IMR-90 (cell line): ENCODE measurements at regions not wholly inside any gene's neighbourhood (a gene's known extent, or its start where the extent isn't known, plus 50 kb on each side); places are given as distances from the start of the nearest gene placed in this dataset.

Source experiments
- ATAC-seq: fragments of 200-7000 bp; cut with Tn5 transposase; 2 replicates; pipeline ENCODE4 v1.9.1; 2020; ENCODE audit warnings: low read depth, mild to moderate bottlenecking, moderate library complexity
- BruUV-seq: library from RNA; stranded (reverse); fragments of 400-500 nt; replicated peaks from 2 replicates; lab custom pipeline; 2021; lab: Mats Ljungman, UMichigan
- CTCF ChIA-PET: fragments of 300-600 bp; formaldehyde crosslinking; extraction: SDS; loops from one replicate; lab custom pipeline; 2021; ENCODE audit warnings: antibody characterized with exemption; lab: Yijun Ruan, JAX
- POLR2A ChIA-PET: fragments of 300-600 bp; sonication (Branson Sonifier 250); formaldehyde crosslinking; loops from one replicate; lab custom pipeline; 2022; ENCODE audit warnings: antibody characterized with exemption; ENCODE audit not compliant: unreplicated experiment; lab: Charles Lee
- DNase-seq: peaks from one replicate; pipeline ENCODE4 v3.0.0; 2013
- H2AFZ ChIP-seq: replicated peaks from 2 replicates; pipeline ENCODE3; 2013; ENCODE audit warnings: low read length, mild to moderate bottlenecking; ENCODE audit not compliant: poor library complexity
- H2AK5ac ChIP-seq: 2 replicates; pipeline ENCODE4 v1.6.1; 2013; ENCODE audit warnings: low read depth, low read length, inconsistent platforms
- H2AK9ac ChIP-seq: replicated peaks from 2 replicates; pipeline ENCODE3; 2013; ENCODE audit warnings: mild to moderate bottlenecking, low read depth, low read length, moderate library complexity; ENCODE audit not compliant: poor library complexity
- H2BK120ac ChIP-seq: 2 replicates; pipeline ENCODE4 v1.6.1; 2013; ENCODE audit warnings: low read depth, low read length, inconsistent platforms
- H2BK15ac ChIP-seq: 3 replicates; pipeline ENCODE4 v1.6.1; 2013; ENCODE audit warnings: low read depth, low read length, inconsistent platforms
- H2BK20ac ChIP-seq: 2 replicates; pipeline ENCODE4 v1.6.1; 2013; ENCODE audit warnings: low read depth, mild to moderate bottlenecking, inconsistent platforms, low read length, moderate library complexity
- H2BK5ac ChIP-seq: 2 replicates; pipeline ENCODE4 v1.6.1; 2013; ENCODE audit warnings: mild to moderate bottlenecking, low read depth, low read length, inconsistent platforms; ENCODE audit not compliant: poor library complexity, severe bottlenecking
- H3K14ac ChIP-seq: replicated peaks from 2 replicates; pipeline ENCODE4 v1.6.1; 2013; ENCODE audit warnings: low read depth, low read length, inconsistent platforms
- H3K18ac ChIP-seq: 2 replicates; pipeline ENCODE4 v1.6.1; 2013; ENCODE audit warnings: low read depth, low read length, control low read depth
- H3K23ac ChIP-seq: 2 replicates; pipeline ENCODE4 v1.6.1; 2013; ENCODE audit warnings: low read depth, low read length, inconsistent platforms
- H3K27ac ChIP-seq: 2 replicates; pipeline ENCODE4 v1.5.1; 2013; ENCODE audit warnings: mild to moderate bottlenecking, control low read depth, low read length; ENCODE audit not compliant: insufficient read depth
- H3K27me3 ChIP-seq: 2 replicates; pipeline ENCODE4 v1.6.1; 2013; ENCODE audit warnings: low read length; ENCODE audit not compliant: control insufficient read depth, insufficient read depth
- H3K36me3 ChIP-seq: 2 replicates; pipeline ENCODE4 v1.6.1; 2013; ENCODE audit warnings: low read length, mixed read lengths; ENCODE audit not compliant: control insufficient read depth, insufficient read depth
- H3K4ac ChIP-seq: 2 replicates; pipeline ENCODE4 v1.6.1; 2013; ENCODE audit warnings: low read depth, low read length, inconsistent platforms
- H3K4me1 ChIP-seq: 2 replicates; pipeline ENCODE4 v1.6.1; 2013; ENCODE audit warnings: low read length, mixed read lengths; ENCODE audit not compliant: control insufficient read depth, insufficient read depth
- H3K4me2 ChIP-seq: 2 replicates; pipeline ENCODE4 v1.6.1; 2013; ENCODE audit warnings: low read depth, mild to moderate bottlenecking, control low read depth, low read length, moderate library complexity
- H3K4me3 ChIP-seq: 2 replicates; pipeline ENCODE4 v1.5.1; 2013; ENCODE audit warnings: low read depth, mild to moderate bottlenecking, control low read depth, low read length, moderate library complexity; ENCODE audit not compliant: insufficient read depth
- H3K56ac ChIP-seq: 2 replicates; pipeline ENCODE4 v1.6.1; 2013; ENCODE audit warnings: low read length, inconsistent platforms; ENCODE audit not compliant: insufficient read depth; ENCODE audit errors: extremely low read depth
- H3K79me1 ChIP-seq, 2 experiments: 2 replicates each; pipeline ENCODE4 v1.6.1; 2013; ENCODE audit warnings: low read length in 2 of 2, inconsistent platforms in 1 of 2, low read depth in 1 of 2
- H3K9ac ChIP-seq: 2 replicates; pipeline ENCODE4 v1.6.1; 2013; ENCODE audit warnings: low read depth, low read length, control low read depth
- H3K9me1 ChIP-seq: 2 replicates; pipeline ENCODE4 v1.6.1; 2013; ENCODE audit warnings: low read length, inconsistent platforms; ENCODE audit not compliant: insufficient read depth
- H3K9me3 ChIP-seq: 2 replicates; pipeline ENCODE4 v1.6.1; 2013; ENCODE audit warnings: low read length; ENCODE audit not compliant: control insufficient read depth, insufficient read depth
- H4K20me1 ChIP-seq: 2 replicates; pipeline ENCODE4 v1.6.1; 2013; ENCODE audit warnings: low read length, inconsistent platforms; ENCODE audit not compliant: insufficient read depth
- H4K5ac ChIP-seq: 2 replicates; pipeline ENCODE4 v1.6.1; 2013; ENCODE audit warnings: mild to moderate bottlenecking, low read depth, low read length, control low read depth
- H4K8ac ChIP-seq, 2 experiments: 2 replicates each; pipeline ENCODE4 v1.6.1; 2013; ENCODE audit warnings: low read depth in 2 of 2, low read length in 2 of 2, control low read depth in 1 of 2, inconsistent platforms in 1 of 2
- H4K91ac ChIP-seq: 2 replicates; pipeline ENCODE4 v1.6.1; 2013; ENCODE audit warnings: low read depth, low read length, inconsistent platforms; ENCODE audit not compliant: insufficient read depth
- CHD1 ChIP-seq: IDR thresholded peaks from 2 replicates; pipeline ENCODE4 v1.6.1; 2012; ENCODE audit warnings: low read depth, low read length, improper control_type of control experiment
- CTCF ChIP-seq: conservative IDR thresholded peaks from 2 replicates; pipeline ENCODE4 v1.5.1; 2012; ENCODE audit warnings: mild to moderate bottlenecking, low read depth, low read length, improper control_type of control experiment
- RAD21 ChIP-seq: IDR thresholded peaks from 2 replicates; pipeline ENCODE4 v1.6.1; 2012; ENCODE audit warnings: low read length, improper control_type of control experiment
- WGBS, 2 experiments: methylation state at CpG; one replicate each; pipeline versions ENCODE4 v1.1.5 to v1.1.7; 2013; ENCODE audit warnings: missing lambda C conversion rate in 2 of 2; ENCODE audit not compliant: insufficient read length in 1 of 2; ENCODE audit errors: extremely low coverage in 2 of 2; 5-methylcytosine and 5-hydroxymethylcytosine counted together
- dilution Hi-C: fragments of 300-500 bp; cut with HindIII; formaldehyde crosslinking; loops from one replicate; pipeline ENCODE4 v1.14.3; 2018; ENCODE audit warnings: low sequenced_read_pairs; ENCODE audit not compliant: unreplicated experiment
- in situ Hi-C: fragments of 300-500 bp; cut with MboI; formaldehyde crosslinking; loops from 3 replicates; pipeline ENCODE4 v1.14.3; 2019; ENCODE audit warnings: low sequenced_read_pairs, inconsistent platforms, mixed read lengths
- intact Hi-C: fragments of 100-400 bp; cut with micrococcal nuclease; formaldehyde crosslinking; loops from 2 replicates; pipeline ENCODE4 v1.10.0; 2022

GRCh38 chr4:162523171-162523570, 359.4 kb upstream of the FSTL5 start:
- H3K36me3 ChIP-seq: no peaks in the 10 kb centered on the region
- H2AK5ac ChIP-seq: no peak overlapping the region
- no peak overlapping the region for H3K4ac ChIP-seq
- H4K5ac ChIP-seq: no peak overlapping the region
- TF ChIP-seq CTCF (no peak), CHD1 (no peak), RAD21 (no peak)
- no peak overlapping the region for H2BK120ac ChIP-seq
- in situ Hi-C loops: no loop called here
- no peak overlapping the region for H3K23ac ChIP-seq
- no peak overlapping the region for H2BK20ac ChIP-seq
- H3K79me1 ChIP-seq: no peaks in the 10 kb centered on the region
- CTCF ChIA-PET: no interaction called here
- no peak overlapping the region for H2BK15ac ChIP-seq
- peaks cover 2% of the 10 kb centered on the region for H3K9me3 ChIP-seq
- WGBS, 2 experiments: 80% methylated on average over 1 of the region's 4 CpGs; no CpG with 5 or more reads in 1 of the 2 experiments
- DNase-seq: no peak
- intact Hi-C loops: no loop called here
- no peak overlapping the region for H3K14ac ChIP-seq
- BruUV-seq: no TSS peak
- H3K4me2 ChIP-seq: no peak overlapping the region
- no peaks in the 10 kb centered on the region for H3K4me1 ChIP-seq
- H3K4me3 ChIP-seq: no peak overlapping the region
- H2AK9ac ChIP-seq: no peak overlapping the region
- dilution Hi-C loops: no loop called here
- H3K27ac ChIP-seq: no peak overlapping the region
- H2AFZ ChIP-seq: no peak overlapping the region
- H3K18ac ChIP-seq: no peak overlapping the region
- no peaks in the 10 kb centered on the region for H4K20me1 ChIP-seq
- H4K8ac ChIP-seq: no peak overlapping the region
- H3K9me1 ChIP-seq: no peaks in the 10 kb centered on the region
- no peak overlapping the region for H4K91ac ChIP-seq
- H3K56ac ChIP-seq: no peak overlapping the region
- no peak overlapping the region for H3K9ac ChIP-seq
- no peak overlapping the region for H2BK5ac ChIP-seq
- no peak for ATAC-seq
- H3K27me3 ChIP-seq: no peaks in the 10 kb centered on the region
- POLR2A ChIA-PET: no interaction called here
